ENCODE measurements at regions not wholly inside any gene's neighbourhood (a gene's known extent, or its start where the extent isn't known, plus 50 kb on each side); places are given as distances from the start of the nearest gene placed in this dataset.
"Not testable (repeated sequence)": the region's sequence is repeated elsewhere in the genome, so short reads cannot be mapped to it uniquely, and the experiment has no call there.

DNA sequence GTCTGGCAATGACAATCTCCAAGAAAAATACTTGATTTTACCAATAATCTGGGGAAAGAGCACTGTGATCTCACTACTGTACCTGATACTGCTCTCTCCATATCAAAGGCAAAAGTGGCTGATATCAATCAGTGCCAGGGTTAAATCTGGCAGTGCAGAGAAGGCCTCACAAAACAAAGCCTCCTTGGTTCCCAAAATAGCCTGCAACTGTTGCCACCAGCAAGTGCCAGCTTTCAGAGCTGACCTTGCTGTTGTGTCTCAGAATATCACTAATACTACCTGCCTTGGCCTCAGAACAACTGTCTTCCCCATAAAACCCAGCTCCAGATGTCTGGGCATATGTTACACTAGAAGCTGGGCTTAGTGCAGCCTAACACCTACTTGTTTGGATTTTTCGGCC lies 738.6 kb downstream of the CDY1 start:
- TF ChIP-seq, protein P1, sequence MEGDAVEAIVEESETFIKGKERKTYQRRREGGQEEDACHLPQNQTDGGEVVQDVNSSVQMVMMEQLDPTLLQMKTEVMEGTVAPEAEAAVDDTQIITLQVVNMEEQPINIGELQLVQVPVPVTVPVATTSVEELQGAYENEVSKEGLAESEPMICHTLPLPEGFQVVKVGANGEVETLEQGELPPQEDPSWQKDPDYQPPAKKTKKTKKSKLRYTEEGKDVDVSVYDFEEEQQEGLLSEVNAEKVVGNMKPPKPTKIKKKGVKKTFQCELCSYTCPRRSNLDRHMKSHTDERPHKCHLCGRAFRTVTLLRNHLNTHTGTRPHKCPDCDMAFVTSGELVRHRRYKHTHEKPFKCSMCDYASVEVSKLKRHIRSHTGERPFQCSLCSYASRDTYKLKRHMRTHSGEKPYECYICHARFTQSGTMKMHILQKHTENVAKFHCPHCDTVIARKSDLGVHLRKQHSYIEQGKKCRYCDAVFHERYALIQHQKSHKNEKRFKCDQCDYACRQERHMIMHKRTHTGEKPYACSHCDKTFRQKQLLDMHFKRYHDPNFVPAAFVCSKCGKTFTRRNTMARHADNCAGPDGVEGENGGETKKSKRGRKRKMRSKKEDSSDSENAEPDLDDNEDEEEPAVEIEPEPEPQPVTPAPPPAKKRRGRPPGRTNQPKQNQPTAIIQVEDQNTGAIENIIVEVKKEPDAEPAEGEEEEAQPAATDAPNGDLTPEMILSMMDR (conservative IDR thresholded peaks at IDR 0.05) = not testable (repeated sequence)
- not testable (repeated sequence) for TF ChIP-seq EZH2 (IDR thresholded peaks at IDR 0.05; ENCODE audit: low read depth)
